ENCODE measurements at regions not wholly inside any gene's neighbourhood (a gene's known extent, or its start where the extent isn't known, plus 50 kb on each side); places are given as distances from the start of the nearest gene placed in this dataset.

GRCh38 chr5:136864960-136865359 lies 499.6 kb upstream of the TRPC7 start (continued):
- TF ChIP-seq REST (IDR thresholded peaks at IDR 0.05; ENCODE audit: unreplicated experiment) (no peak), STAT1 (IDR thresholded peaks at IDR 0.05; ENCODE audit: unreplicated experiment) (no peak), POLR2AphosphoS5 (IDR thresholded peaks at IDR 0.05; ENCODE audit: low read depth) (no peak), EZH2phosphoT487 (IDR thresholded peaks at IDR 0.05; ENCODE audit: unreplicated experiment) (no peak), ZNF114 (CRISPR knock-in tag; IDR thresholded peaks at IDR 0.05) (no peak)

DNA sequence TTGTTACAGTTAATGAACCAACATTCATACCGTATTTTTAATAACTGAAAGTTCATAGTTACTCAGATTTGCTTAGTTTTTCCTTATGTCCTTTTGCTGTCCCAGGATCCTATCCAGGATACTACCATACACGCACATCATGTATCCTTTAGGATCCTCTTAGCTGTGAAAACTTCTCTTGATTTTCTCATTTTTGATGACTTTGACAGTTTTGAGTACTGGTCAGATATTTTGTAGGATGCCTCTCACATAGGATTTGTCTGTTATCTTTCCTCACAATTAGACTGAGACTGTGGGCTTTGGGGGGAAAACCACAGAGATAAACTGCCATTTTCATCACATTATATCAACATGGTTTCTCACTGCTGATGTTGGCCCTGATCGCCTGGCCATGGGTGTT lies 491.3 kb upstream of the TRPC7 start:
- Histone ChIP-seq H3K4me2 (no peak overlapping the region), H4K20me1 (replicated peaks; ENCODE audit: insufficient read depth) (no peaks in the 10 kb centered on the region), H3K9me2 (ENCODE audit: insufficient read depth) (no peaks in the 10 kb centered on the region), H3K79me2 (replicated peaks; ENCODE audit: insufficient read depth) (no peaks in the 10 kb centered on the region), H3K4me3 (no peak overlapping the region), H3K36me3 (ENCODE audit: insufficient read depth) (no peaks in the 10 kb centered on the region), H3K27me3 (ENCODE audit: insufficient read depth) (no peaks in the 10 kb centered on the region), H2AFZ (no peak overlapping the region), H3K4me1 (ENCODE audit: insufficient read depth) (no peaks in the 10 kb centered on the region), H3K27ac (ENCODE audit: low read depth) (no peak overlapping the region), H3F3A (replicated peaks; ENCODE audit: low read depth) (no peaks in the 10 kb centered on the region)
- H3K4me3 Mint-ChIP-seq = no peak overlapping the region
- DNase-seq (ENCODE audit: low spot score) (no peak), ATAC-seq (no peak)
- no peak overlapping the region for H3K27ac Mint-ChIP-seq
- H3K9me3 Mint-ChIP-seq = no peaks in the 10 kb centered on the region; the same call in 2 of the 3 replicates
- H3K4me1 Mint-ChIP-seq = peaks cover 4% of the 10 kb centered on the region; the same call in 2 of the 3 replicates
- H3K27me3 Mint-ChIP-seq (ENCODE audit: insufficient read depth, low read depth, poor library complexity) = no peaks in the 10 kb centered on the region
- H3K36me3 Mint-ChIP-seq (ENCODE audit: low read depth) = no peaks in the 10 kb centered on the region
- TF ChIP-seq STAT1 (IDR thresholded peaks at IDR 0.05; ENCODE audit: unreplicated experiment) = no peak
- TF ChIP-seq, protein P1, sequence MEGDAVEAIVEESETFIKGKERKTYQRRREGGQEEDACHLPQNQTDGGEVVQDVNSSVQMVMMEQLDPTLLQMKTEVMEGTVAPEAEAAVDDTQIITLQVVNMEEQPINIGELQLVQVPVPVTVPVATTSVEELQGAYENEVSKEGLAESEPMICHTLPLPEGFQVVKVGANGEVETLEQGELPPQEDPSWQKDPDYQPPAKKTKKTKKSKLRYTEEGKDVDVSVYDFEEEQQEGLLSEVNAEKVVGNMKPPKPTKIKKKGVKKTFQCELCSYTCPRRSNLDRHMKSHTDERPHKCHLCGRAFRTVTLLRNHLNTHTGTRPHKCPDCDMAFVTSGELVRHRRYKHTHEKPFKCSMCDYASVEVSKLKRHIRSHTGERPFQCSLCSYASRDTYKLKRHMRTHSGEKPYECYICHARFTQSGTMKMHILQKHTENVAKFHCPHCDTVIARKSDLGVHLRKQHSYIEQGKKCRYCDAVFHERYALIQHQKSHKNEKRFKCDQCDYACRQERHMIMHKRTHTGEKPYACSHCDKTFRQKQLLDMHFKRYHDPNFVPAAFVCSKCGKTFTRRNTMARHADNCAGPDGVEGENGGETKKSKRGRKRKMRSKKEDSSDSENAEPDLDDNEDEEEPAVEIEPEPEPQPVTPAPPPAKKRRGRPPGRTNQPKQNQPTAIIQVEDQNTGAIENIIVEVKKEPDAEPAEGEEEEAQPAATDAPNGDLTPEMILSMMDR (conservative IDR thresholded peaks at IDR 0.05; ENCODE audit: low read depth in 2 of 2) = no peak
- no peak for TF ChIP-seq JUNB (IDR thresholded peaks at IDR 0.05; ENCODE audit: unreplicated experiment)
- no peak for TF ChIP-seq POLR2AphosphoS5 (IDR thresholded peaks at IDR 0.05; ENCODE audit: low read depth)
- no peak for TF ChIP-seq EZH2 (IDR thresholded peaks at IDR 0.05; ENCODE audit: low read depth, unreplicated experiment)
- no peak for TF ChIP-seq NANOG (IDR thresholded peaks at IDR 0.05; ENCODE audit: borderline replicate concordance)
- TF ChIP-seq ZNF331 (CRISPR knock-in tag; IDR thresholded peaks at IDR 0.05; ENCODE audit: low read depth) = no peak
- TF ChIP-seq, protein P2, sequence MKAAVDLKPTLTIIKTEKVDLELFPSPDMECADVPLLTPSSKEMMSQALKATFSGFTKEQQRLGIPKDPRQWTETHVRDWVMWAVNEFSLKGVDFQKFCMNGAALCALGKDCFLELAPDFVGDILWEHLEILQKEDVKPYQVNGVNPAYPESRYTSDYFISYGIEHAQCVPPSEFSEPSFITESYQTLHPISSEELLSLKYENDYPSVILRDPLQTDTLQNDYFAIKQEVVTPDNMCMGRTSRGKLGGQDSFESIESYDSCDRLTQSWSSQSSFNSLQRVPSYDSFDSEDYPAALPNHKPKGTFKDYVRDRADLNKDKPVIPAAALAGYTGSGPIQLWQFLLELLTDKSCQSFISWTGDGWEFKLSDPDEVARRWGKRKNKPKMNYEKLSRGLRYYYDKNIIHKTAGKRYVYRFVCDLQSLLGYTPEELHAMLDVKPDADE (IDR thresholded peaks at IDR 0.05) = no peak
- TF ChIP-seq EZH2phosphoT487 (IDR thresholded peaks at IDR 0.05; ENCODE audit: unreplicated experiment) = no peak
- TF ChIP-seq REST (IDR thresholded peaks at IDR 0.05; ENCODE audit: unreplicated experiment) = no peak
- TF ChIP-seq CREB1 (CRISPR knock-in tag; IDR thresholded peaks at IDR 0.05; ENCODE audit: low read depth) = no peak

Data from GM23338 (cell line).